K562 (cell line): ENCODE measurements at regions not wholly inside any gene's neighbourhood (a gene's known extent, or its start where the extent isn't known, plus 50 kb on each side); places are given as distances from the start of the nearest gene placed in this dataset.

Experiments used
- C11orf30 ChIP-seq: fragments of 450-650 bp; IDR thresholded peaks from 2 replicates; pipeline ENCODE4 v1.6.1; 2016; ENCODE audit warnings: low read depth, mild to moderate bottlenecking
- CTCF ChIP-seq, 3 experiments: IDR thresholded peaks in 2 of 3; conservative IDR thresholded peaks in 1 of 3; 2 replicates each; pipeline ENCODE4 v1.5.1; 2011 to 2012; ENCODE audit warnings: low read length in 3 of 3, mild to moderate bottlenecking in 3 of 3, control low read depth in 2 of 3, improper control_type of control experiment in 1 of 3, inconsistent platforms in 1 of 3, low read depth in 1 of 3, mixed read lengths in 1 of 3, moderate library complexity in 1 of 3; ENCODE audit not compliant: insufficient read depth in 2 of 3
- NR2C2 ChIP-seq, 2 experiments: fragments of 200-800 bp in 1 of 2; sonication (Bioruptor generic) in 1 of 2; sonication (generic) in 1 of 2; formaldehyde crosslinking in 1 of 2; IDR thresholded peaks; 2 replicates each; pipeline versions ENCODE4 v1.6.1 to v1.8.0; 2016 to 2022; ENCODE audit warnings: mild to moderate bottlenecking in 1 of 2, missing compliant biosample characterization in 1 of 2, missing genetic modification characterization in 1 of 2, missing genetic modification reagents in 1 of 2
- PHF20 ChIP-seq: fragments of 450-650 bp; IDR thresholded peaks from 2 replicates; pipeline ENCODE4 v1.6.1; 2018; ENCODE audit not compliant: partially characterized antibody
- SP1 ChIP-seq: sonication (generic); formaldehyde crosslinking; IDR thresholded peaks from 2 replicates; pipeline ENCODE4 v1.8.1; 2022; ENCODE audit warnings: mild to moderate bottlenecking, missing genetic modification reagents
- YY1 ChIP-seq, 3 experiments: IDR thresholded peaks; 2 replicates each; pipeline ENCODE4 v1.6.1; 2011; ENCODE audit warnings: low read length in 2 of 3, mild to moderate bottlenecking in 2 of 3, moderate library complexity in 2 of 3, borderline replicate concordance in 1 of 3, control low read depth in 1 of 3, low read depth in 1 of 3; ENCODE audit not compliant: insufficient read depth in 3 of 3, insufficient replicate concordance in 2 of 3, control insufficient read depth in 1 of 3, insufficient read length in 1 of 3; ENCODE audit errors: extremely low read depth in 1 of 3
- ZBTB9 ChIP-seq: fragments of 450-650 bp; formaldehyde crosslinking; IDR thresholded peaks from 2 replicates; pipeline ENCODE4 v1.4.0; 2020; ENCODE audit warnings: mild to moderate bottlenecking, moderate library complexity

DNA sequence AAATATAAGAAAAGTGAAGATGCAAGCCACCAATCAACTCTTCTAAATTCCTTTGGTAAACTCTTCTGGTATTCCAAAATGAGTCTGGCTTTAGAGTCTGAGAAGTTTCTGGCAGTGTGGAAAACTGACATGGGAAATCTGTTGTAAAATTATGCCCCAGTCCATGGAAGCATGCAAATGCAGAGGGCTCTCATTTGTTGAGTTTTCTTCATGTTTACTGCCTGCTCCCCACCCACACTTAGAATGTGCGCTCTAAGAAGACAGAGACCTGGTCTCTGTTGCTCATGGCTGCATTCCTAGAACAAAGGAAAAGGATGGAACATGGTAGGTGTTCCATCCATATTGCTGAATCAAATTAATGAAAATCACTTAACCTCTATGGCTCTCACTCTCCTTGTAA, 411.8 kb upstream of the PDZRN3 start:
- TF ChIP-seq C11orf30 (no peak), NR2C2 (CRISPR knock-in tag; IDR thresholded peaks at IDR 0.05) (no peak), NR2C2 (tag; IDR thresholded peaks at IDR 0.05) (no peak), SP1 (no peak), ZBTB9 (CRISPR knock-in tag) (no peak), CTCF (IDR thresholded peaks at IDR 0.05 in 2 of 3, conservative IDR thresholded peaks at IDR 0.05 in 1 of 3; ENCODE audit: insufficient read depth in 2 of 3, low read depth in 1 of 3, low read length in 3 of 3) (no peak), YY1 (IDR thresholded peaks at IDR 0.05; ENCODE audit: borderline replicate concordance in 1 of 3, control insufficient read depth in 1 of 3, extremely low read depth in 1 of 3, insufficient read depth in 3 of 3, insufficient read length in 1 of 3, insufficient replicate concordance in 2 of 3, low read depth in 1 of 3, low read length in 2 of 3) (no peak), PHF20 (no peak)
